GM12878 (cell line): ENCODE measurements at regions not wholly inside any gene's neighbourhood (a gene's known extent, or its start where the extent isn't known, plus 50 kb on each side); places are given as distances from the start of the nearest gene placed in this dataset.

Experiments
- CBX5 ChIP-seq: sonication (generic); IDR thresholded peaks from 2 replicates; pipeline ENCODE4 v1.6.1; 2016; ENCODE audit warnings: low read depth, moderate library complexity, mild to moderate bottlenecking, inconsistent platforms
- CHD1 ChIP-seq: IDR thresholded peaks from 2 replicates; pipeline ENCODE4 v1.6.1; 2012; ENCODE audit warnings: low read depth, low read length, improper control_type of control experiment
- CREM ChIP-seq: IDR thresholded peaks from 2 replicates; pipeline ENCODE4 v1.6.1; 2014; ENCODE audit warnings: antibody characterized with exemption, low read depth
- EZH2 ChIP-seq: IDR thresholded peaks from 2 replicates; pipeline ENCODE4 v1.6.1; 2012; ENCODE audit warnings: low read depth, mild to moderate bottlenecking, control low read depth, inconsistent platforms, low read length, borderline replicate concordance; ENCODE audit not compliant: control insufficient read depth
- FOXK2 ChIP-seq: fragments of 450-650 bp; IDR thresholded peaks from 2 replicates; pipeline ENCODE4 v1.6.1; 2017; ENCODE audit warnings: mild to moderate bottlenecking, moderate library complexity
- POLR2AphosphoS5 ChIP-seq: IDR thresholded peaks from 2 replicates; pipeline ENCODE4 v1.6.1; 2011; ENCODE audit warnings: mild to moderate bottlenecking, low read length, inconsistent platforms
- SREBF2 ChIP-seq: IDR thresholded peaks from 2 replicates; pipeline ENCODE4 v1.6.1; 2012; ENCODE audit warnings: mild to moderate bottlenecking, low read length
- YY1 ChIP-seq: IDR thresholded peaks from 2 replicates; pipeline ENCODE4 v1.6.1; 2011; ENCODE audit warnings: low read depth, mild to moderate bottlenecking, low read length
- ZBED1 ChIP-seq: IDR thresholded peaks from 2 replicates; pipeline ENCODE4 v1.6.1; 2016; ENCODE audit warnings: borderline replicate concordance
- ZNF274 ChIP-seq: IDR thresholded peaks from one replicate; pipeline ENCODE4 v1.8.0; 2011; ENCODE audit not compliant: insufficient read length, insufficient read depth
- TF ChIP-seq, protein P1 (sequence below): IDR thresholded peaks from 2 replicates; pipeline ENCODE4 v1.6.1; 2011; ENCODE audit warnings: borderline replicate concordance, low read depth, mild to moderate bottlenecking, moderate library complexity, mixed read lengths, low read length; ENCODE audit not compliant: insufficient read depth; ENCODE audit errors: extremely low read length

GRCh38 chr13:105474983-105475610, 1060.4 kb downstream of the EFNB2 start:
- TF ChIP-seq SREBF2, result no peak
- no peak for TF ChIP-seq POLR2AphosphoS5
- TF ChIP-seq CREM, result no peak
- no peak for TF ChIP-seq EZH2
- TF ChIP-seq CBX5, result no peak
- TF ChIP-seq YY1, result no peak
- TF ChIP-seq FOXK2, result no peak
- TF ChIP-seq ZBED1, result no peak
- TF ChIP-seq ZNF274, result no peak
- no peak for TF ChIP-seq CHD1
- TF ChIP-seq, protein P1, sequence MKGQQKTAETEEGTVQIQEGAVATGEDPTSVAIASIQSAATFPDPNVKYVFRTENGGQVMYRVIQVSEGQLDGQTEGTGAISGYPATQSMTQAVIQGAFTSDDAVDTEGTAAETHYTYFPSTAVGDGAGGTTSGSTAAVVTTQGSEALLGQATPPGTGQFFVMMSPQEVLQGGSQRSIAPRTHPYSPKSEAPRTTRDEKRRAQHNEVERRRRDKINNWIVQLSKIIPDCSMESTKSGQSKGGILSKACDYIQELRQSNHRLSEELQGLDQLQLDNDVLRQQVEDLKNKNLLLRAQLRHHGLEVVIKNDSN, result no peak
